Muscle layer of colon (tissue), 2 donors: ENCODE measurements at regions not wholly inside any gene's neighbourhood (a gene's known extent, or its start where the extent isn't known, plus 50 kb on each side); places are given as distances from the start of the nearest gene placed in this dataset.

ENCODE experiments used
- H3K27ac ChIP-seq: one replicate; pipeline ENCODE4 v1.7.0; 2013; ENCODE audit warnings: low read depth, mild to moderate bottlenecking, low read length, moderate library complexity
- H3K27me3 ChIP-seq, 2 donors: one replicate each; pipeline ENCODE4 v1.7.0; 2013; ENCODE audit warnings: low read length in 2 of 2, mild to moderate bottlenecking in 2 of 2; ENCODE audit not compliant: insufficient read depth in 2 of 2, control insufficient read depth in 1 of 2
- H3K36me3 ChIP-seq: one replicate; pipeline ENCODE4 v1.7.0; 2013; ENCODE audit warnings: mild to moderate bottlenecking, low read length; ENCODE audit not compliant: insufficient read depth
- H3K4me1 ChIP-seq: one replicate; pipeline ENCODE4 v1.7.0; 2013; ENCODE audit warnings: mild to moderate bottlenecking, low read length; ENCODE audit not compliant: insufficient read depth
- H3K4me3 ChIP-seq, 2 donors: one replicate each; pipeline ENCODE4 v1.7.0; 2013; ENCODE audit warnings: low read length in 2 of 2, low read depth in 1 of 2, mild to moderate bottlenecking in 1 of 2, moderate library complexity in 1 of 2
- H3K9ac ChIP-seq: one replicate; pipeline ENCODE4 v1.7.0; 2013; ENCODE audit warnings: low read length
- H3K9me3 ChIP-seq: one replicate; pipeline ENCODE4 v1.7.0; 2013; ENCODE audit warnings: mild to moderate bottlenecking, low read length
- donor health status: abdominal sarcoma.
- donor health status: Adenocarcinoma of cecum.

GRCh38 chr13:103969520-103970050, 903.4 kb upstream of the SLC10A2 start:
- H3K4me3 ChIP-seq = no peak overlapping the region
- no peaks in the 10 kb centered on the region for H3K9me3 ChIP-seq
- no peaks in the 10 kb centered on the region for H3K4me1 ChIP-seq
- no peak overlapping the region for H3K27ac ChIP-seq
- H3K27me3 ChIP-seq = no peaks in the 10 kb centered on the region
- H3K36me3 ChIP-seq = no peaks in the 10 kb centered on the region
- H3K9ac ChIP-seq = no peak overlapping the region

GRCh38 chr13:103965506-103966243, 899.5 kb upstream of the SLC10A2 start:
- no peaks in the 10 kb centered on the region for H3K9me3 ChIP-seq
- no peak overlapping the region for H3K27ac ChIP-seq
- H3K27me3 ChIP-seq = no peaks in the 10 kb centered on the region
- H3K36me3 ChIP-seq = no peaks in the 10 kb centered on the region
- H3K4me3 ChIP-seq = no peak overlapping the region
- H3K4me1 ChIP-seq = no peaks in the 10 kb centered on the region
- H3K9ac ChIP-seq = no peak overlapping the region

- Histone ChIP-seq H3K9me3 (no peaks in the 10 kb centered on the region), H3K27ac (no peak overlapping the region), H3K4me1 (no peaks in the 10 kb centered on the region), H3K4me3 (no peak overlapping the region), H3K9ac (no peak overlapping the region), H3K36me3 (no peaks in the 10 kb centered on the region), H3K27me3 (no peaks in the 10 kb centered on the region)
Measured at GRCh38 chr13:103961784-103962183, 895.6 kb upstream of the SLC10A2 start.

GRCh38 chr13:103961129-103961528, 894.9 kb upstream of the SLC10A2 start:
- Histone ChIP-seq H3K9ac (no peak overlapping the region), H3K4me3 (no peak overlapping the region), H3K4me1 (no peaks in the 10 kb centered on the region), H3K27ac (no peak overlapping the region), H3K27me3 (no peaks in the 10 kb centered on the region), H3K9me3 (no peaks in the 10 kb centered on the region), H3K36me3 (no peaks in the 10 kb centered on the region)

- no peaks in the 10 kb centered on the region for H3K4me1 ChIP-seq
- H3K9ac ChIP-seq = no peak overlapping the region
- no peak overlapping the region for H3K27ac ChIP-seq
- H3K4me3 ChIP-seq = no peak overlapping the region
- no peaks in the 10 kb centered on the region for H3K27me3 ChIP-seq
- H3K36me3 ChIP-seq = no peaks in the 10 kb centered on the region
- no peaks in the 10 kb centered on the region for H3K9me3 ChIP-seq
Measured at GRCh38 chr13:103960001-103960400, 893.8 kb upstream of the SLC10A2 start.

- Histone ChIP-seq H3K4me3 (no peak overlapping the region), H3K27ac (no peak overlapping the region), H3K27me3 (no peaks in the 10 kb centered on the region), H3K36me3 (no peaks in the 10 kb centered on the region), H3K9ac (no peak overlapping the region), H3K4me1 (no peaks in the 10 kb centered on the region), H3K9me3 (no peaks in the 10 kb centered on the region)
Measured at GRCh38 chr13:103958691-103959090, 892.5 kb upstream of the SLC10A2 start.

- no peaks in the 10 kb centered on the region for H3K9me3 ChIP-seq
- H3K4me1 ChIP-seq = no peaks in the 10 kb centered on the region
- H3K27me3 ChIP-seq = no peaks in the 10 kb centered on the region
- no peak overlapping the region for H3K4me3 ChIP-seq
- H3K27ac ChIP-seq = no peak overlapping the region
- no peaks in the 10 kb centered on the region for H3K36me3 ChIP-seq
- H3K9ac ChIP-seq = no peak overlapping the region
Measured at GRCh38 chr13:103957939-103958338, 891.7 kb upstream of the SLC10A2 start.

- H3K36me3 ChIP-seq = no peaks in the 10 kb centered on the region
- H3K4me1 ChIP-seq = no peaks in the 10 kb centered on the region
- H3K4me3 ChIP-seq = no peak overlapping the region
- no peak overlapping the region for H3K27ac ChIP-seq
- no peaks in the 10 kb centered on the region for H3K27me3 ChIP-seq
- no peaks in the 10 kb centered on the region for H3K9me3 ChIP-seq
- H3K9ac ChIP-seq = no peak overlapping the region
Measured at GRCh38 chr13:103953859-103954258, 887.6 kb upstream of the SLC10A2 start.

- Histone ChIP-seq H3K9me3 (no peaks in the 10 kb centered on the region), H3K9ac (no peak overlapping the region), H3K4me1 (no peaks in the 10 kb centered on the region), H3K27me3 (no peaks in the 10 kb centered on the region), H3K27ac (no peak overlapping the region), H3K4me3 (no peak overlapping the region), H3K36me3 (no peaks in the 10 kb centered on the region)
Measured at GRCh38 chr13:103952183-103952582, 886.0 kb upstream of the SLC10A2 start.

GRCh38 chr13:103948426-103948825, 882.2 kb upstream of the SLC10A2 start:
- Histone ChIP-seq H3K36me3 (no peaks in the 10 kb centered on the region), H3K4me1 (no peaks in the 10 kb centered on the region), H3K4me3 (no peak overlapping the region), H3K27me3 (no peaks in the 10 kb centered on the region), H3K9ac (no peak overlapping the region), H3K9me3 (no peaks in the 10 kb centered on the region), H3K27ac (no peak overlapping the region)

GRCh38 chr13:103945836-103946235, 879.6 kb upstream of the SLC10A2 start:
- no peak overlapping the region for H3K9ac ChIP-seq
- H3K27me3 ChIP-seq = no peaks in the 10 kb centered on the region
- H3K4me3 ChIP-seq = no peak overlapping the region
- no peak overlapping the region for H3K27ac ChIP-seq
- H3K36me3 ChIP-seq = no peaks in the 10 kb centered on the region
- no peaks in the 10 kb centered on the region for H3K9me3 ChIP-seq
- H3K4me1 ChIP-seq = no peaks in the 10 kb centered on the region

- Histone ChIP-seq H3K27me3 (no peaks in the 10 kb centered on the region), H3K36me3 (no peaks in the 10 kb centered on the region), H3K4me1 (no peaks in the 10 kb centered on the region), H3K9me3 (no peaks in the 10 kb centered on the region), H3K9ac (no peak overlapping the region), H3K27ac (no peak overlapping the region), H3K4me3 (no peak overlapping the region)
Measured at GRCh38 chr13:103941506-103942140, 875.4 kb upstream of the SLC10A2 start.
